Stimulated activated CD8-positive, alpha-beta memory T cell treated with anti-CD3 and anti-CD28 coated beads, Interleukin-7, amount 100 ng/mL, for 4 hours (primary cell): ENCODE measurements at regions not wholly inside any gene's neighbourhood (a gene's known extent, or its start where the extent isn't known, plus 50 kb on each side); places are given as distances from the start of the nearest gene placed in this dataset.

ENCODE experiments used
- DNase-seq, 2 donors: peaks; one replicate each; pipeline ENCODE4 v3.0.0-alpha.2; 2020; ENCODE audit warnings: low read depth in 2 of 2

- no peak for DNase-seq
Observed at GRCh38 chr4:66609014-66609413, 936.3 kb downstream of the CENPC start.

GRCh38 chr4:66606908-66607307, 936.6 kb upstream of the EPHA5 start:
- no peak for DNase-seq

GRCh38 chr4:66606215-66606614, 935.9 kb upstream of the EPHA5 start:
- no peak for DNase-seq

- no peak for DNase-seq
Observed at GRCh38 chr4:66604192-66604591, 933.9 kb upstream of the EPHA5 start.

GRCh38 chr4:66602622-66603021, 932.3 kb upstream of the EPHA5 start:
- no peak for DNase-seq

- no peak for DNase-seq
Observed at GRCh38 chr4:66591968-66592367, 921.7 kb upstream of the EPHA5 start.

- no peak for DNase-seq
Observed at GRCh38 chr4:66590488-66591215, 920.4 kb upstream of the EPHA5 start.

GRCh38 chr4:66589183-66589582, 918.9 kb upstream of the EPHA5 start:
- DNase-seq, result no peak

GRCh38 chr4:66585767-66586166, 915.5 kb upstream of the EPHA5 start:
- DNase-seq, result no peak

GRCh38 chr4:66577922-66578321, 907.6 kb upstream of the EPHA5 start:
- DNase-seq, result no peak

- no peak for DNase-seq
Observed at GRCh38 chr4:66575008-66575696, 904.9 kb upstream of the EPHA5 start.

- no peak for DNase-seq
Observed at GRCh38 chr4:66574145-66574978, 904.1 kb upstream of the EPHA5 start.

- DNase-seq, result no peak
Observed at GRCh38 chr4:66572949-66573348, 902.7 kb upstream of the EPHA5 start.

GRCh38 chr4:66571145-66571695, 900.9 kb upstream of the EPHA5 start:
- DNase-seq, result no peak

GRCh38 chr4:66569228-66569627, 898.9 kb upstream of the EPHA5 start:
- DNase-seq, result no peak

- no peak for DNase-seq
Observed at GRCh38 chr4:66568431-66568830, 898.1 kb upstream of the EPHA5 start.

- no peak for DNase-seq
Observed at GRCh38 chr4:66568001-66568400, 897.7 kb upstream of the EPHA5 start.

- no peak for DNase-seq
Observed at GRCh38 chr4:66567551-66567950, 897.3 kb upstream of the EPHA5 start.

GRCh38 chr4:66565801-66566200, 895.5 kb upstream of the EPHA5 start:
- no peak for DNase-seq

- DNase-seq, result no peak
Observed at GRCh38 chr4:66564901-66565651, 894.8 kb upstream of the EPHA5 start.

- no peak for DNase-seq
Observed at GRCh38 chr4:66562276-66562806, 892.1 kb upstream of the EPHA5 start.
